Hepatic stellate cell (primary cell): ENCODE measurements at regions not wholly inside any gene's neighbourhood (a gene's known extent, or its start where the extent isn't known, plus 50 kb on each side); places are given as distances from the start of the nearest gene placed in this dataset.

Source experiments
- DNase-seq: peaks from one replicate; pipeline ENCODE4 v3.0.0; 2011; ENCODE audit warnings: low spot score

DNA sequence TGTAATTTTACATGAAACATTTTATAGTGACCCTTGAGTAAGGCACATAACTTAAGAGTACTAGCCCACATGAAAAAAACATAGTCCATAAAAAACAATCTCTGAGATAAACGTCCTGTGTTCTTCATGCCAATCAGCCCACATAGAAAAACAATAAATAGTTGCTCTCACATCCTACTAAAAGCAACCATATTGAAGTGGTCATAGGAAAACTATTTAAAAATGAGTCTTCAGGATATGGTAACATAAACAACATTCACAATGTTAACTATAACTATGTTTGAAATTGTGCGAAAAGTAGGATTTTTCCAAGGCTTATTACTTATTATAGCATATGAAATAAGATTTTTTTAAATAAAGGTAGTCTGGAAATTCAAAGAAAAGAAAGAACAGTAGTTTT, 77.1 kb upstream of the EPHA5 start:
- DNase-seq, result no peak

DNA sequence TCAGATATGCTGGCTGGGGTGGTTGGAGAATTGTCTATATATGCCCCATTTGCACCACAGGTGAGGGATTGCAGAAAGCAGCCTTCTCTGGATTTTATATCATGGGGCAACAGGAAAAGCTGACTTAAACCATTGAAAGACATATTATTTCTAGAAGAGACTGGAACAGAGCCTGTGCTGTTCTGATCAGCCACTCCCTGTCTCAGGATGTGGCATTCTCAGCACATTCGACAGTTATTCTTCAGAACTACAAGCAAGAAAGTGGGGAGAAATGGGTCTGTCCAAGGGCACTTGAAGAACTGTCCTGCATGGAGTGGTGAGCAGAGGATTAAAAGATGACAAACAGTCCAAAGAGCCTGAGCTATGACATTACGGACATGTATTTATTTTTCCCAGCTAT, 67.8 kb upstream of the EPHA5 start:
- no peak for DNase-seq

DNA sequence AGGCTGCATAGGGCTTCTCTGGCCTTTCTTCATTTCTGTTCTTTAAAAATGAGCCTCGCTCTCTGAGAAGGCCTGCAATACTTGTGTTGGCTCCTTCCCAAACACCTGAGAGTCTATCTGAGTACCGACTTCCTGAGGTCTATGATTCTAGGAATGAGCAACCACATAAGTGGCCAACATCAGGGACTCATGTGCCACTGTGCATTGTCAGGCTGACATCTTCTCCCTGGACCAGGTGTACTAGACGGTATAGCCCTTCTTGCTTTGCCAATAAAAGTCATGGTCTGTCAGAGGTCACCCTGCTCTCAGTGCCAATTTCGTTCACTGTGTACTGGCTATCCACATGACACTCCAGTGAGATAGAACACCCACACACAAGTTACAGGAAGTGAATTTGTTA, 67.4 kb upstream of the EPHA5 start:
- no peak for DNase-seq

DNA sequence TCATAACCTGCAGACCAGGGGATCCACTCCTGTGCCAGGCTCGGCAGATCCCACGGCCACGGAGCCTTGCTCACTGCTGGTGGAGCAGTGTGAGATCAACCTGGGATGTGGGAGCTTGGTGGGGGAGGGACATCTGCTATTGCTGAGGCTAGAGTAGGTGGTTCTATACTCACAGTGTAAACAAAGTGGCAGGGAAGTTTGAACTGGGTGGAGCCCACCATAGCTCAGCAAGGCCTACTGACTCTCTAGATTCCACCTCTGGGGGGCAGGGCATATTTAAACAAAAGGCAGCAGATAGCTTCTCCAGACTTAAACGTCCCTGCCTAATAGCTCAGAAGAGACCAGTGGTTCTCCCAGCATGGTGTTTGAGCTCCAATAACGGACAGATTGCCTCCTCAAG, 54.7 kb upstream of the EPHA5 start:
- no peak for DNase-seq
